ENCODE measurements at regions not wholly inside any gene's neighbourhood (a gene's known extent, or its start where the extent isn't known, plus 50 kb on each side); places are given as distances from the start of the nearest gene placed in this dataset.

GRCh38 chr9:74275872-74276508, 221.1 kb upstream of the RORB start:
- TF ChIP-seq EZH2 (IDR thresholded peaks at IDR 0.05; ENCODE audit: borderline replicate concordance, low read length) (no peak), CTCF (IDR thresholded peaks at IDR 0.05; ENCODE audit: low read length) (no peak)
- H3K4me2 ChIP-seq (ENCODE audit: low read length), result no peak overlapping the region
- H4K20me1 ChIP-seq (ENCODE audit: insufficient read depth, low read length), result no peaks in the 10 kb centered on the region
- H3K27me3 ChIP-seq (ENCODE audit: insufficient read depth, low read length), result no peaks in the 10 kb centered on the region
- no peaks in the 10 kb centered on the region for H3F3A ChIP-seq (ENCODE audit: insufficient read depth, low read length)
- no peaks in the 10 kb centered on the region for H3K9me2 ChIP-seq (ENCODE audit: low read depth, low read length)
- no peak overlapping the region for H3K4me3 ChIP-seq (ENCODE audit: low read depth, low read length, poor library complexity, severe bottlenecking)
- peak overlapping the region; percentile 69 for H3K27ac ChIP-seq (ENCODE audit: low read depth, low read length, poor library complexity, severe bottlenecking)
- H3K9ac ChIP-seq (ENCODE audit: low read length), result no peak overlapping the region
- H3K4me1 ChIP-seq (ENCODE audit: insufficient read depth, low read length, severe bottlenecking), result peaks cover 37% of the 10 kb centered on the region
- no peaks in the 10 kb centered on the region for H3K9me3 ChIP-seq (ENCODE audit: low read length)
- no peaks in the 10 kb centered on the region for H3K79me2 ChIP-seq (ENCODE audit: insufficient read depth, low read length)
- H3K36me3 ChIP-seq (ENCODE audit: insufficient read depth, low read length), result no peaks in the 10 kb centered on the region
- H2AFZ ChIP-seq (ENCODE audit: low read length), result peak overlapping the region; percentile 34; the same call in 1 of the 2 replicates

GRCh38 chr9:74277532-74277931, 219.6 kb upstream of the RORB start:
- Histone ChIP-seq H3K36me3 (ENCODE audit: insufficient read depth, low read length) (no peaks in the 10 kb centered on the region), H3K79me2 (ENCODE audit: insufficient read depth, low read length) (no peaks in the 10 kb centered on the region), H3K27me3 (ENCODE audit: insufficient read depth, low read length) (no peaks in the 10 kb centered on the region), H3K27ac (ENCODE audit: low read depth, low read length, poor library complexity, severe bottlenecking) (peak overlapping the region; percentile 69), H3K9ac (ENCODE audit: low read length) (no peak overlapping the region), H3K4me1 (ENCODE audit: insufficient read depth, low read length, severe bottlenecking) (peaks cover 49% of the 10 kb centered on the region), H4K20me1 (ENCODE audit: insufficient read depth, low read length) (no peaks in the 10 kb centered on the region), H3K9me3 (ENCODE audit: low read length) (no peaks in the 10 kb centered on the region), H3K4me3 (ENCODE audit: low read depth, low read length, poor library complexity, severe bottlenecking) (no peak overlapping the region), H3K9me2 (ENCODE audit: low read depth, low read length) (no peaks in the 10 kb centered on the region), H2AFZ (ENCODE audit: low read length) (no peak overlapping the region), H3F3A (ENCODE audit: insufficient read depth, low read length) (no peaks in the 10 kb centered on the region), H3K4me2 (ENCODE audit: low read length) (no peak overlapping the region)
- TF ChIP-seq CTCF (IDR thresholded peaks at IDR 0.05; ENCODE audit: low read length) (peak; percentile 10; the same call in 1 of the 2 replicates), EZH2 (IDR thresholded peaks at IDR 0.05; ENCODE audit: borderline replicate concordance, low read length) (no peak)

GRCh38 chr9:74281674-74282073, 215.5 kb upstream of the RORB start:
- no peak overlapping the region for H3K4me3 ChIP-seq (ENCODE audit: low read depth, low read length, poor library complexity, severe bottlenecking)
- no peaks in the 10 kb centered on the region for H4K20me1 ChIP-seq (ENCODE audit: insufficient read depth, low read length)
- 0 out of 2 replicates have a peak overlapping the region, but pooled peaks have one; percentile 70 for H2AFZ ChIP-seq (ENCODE audit: low read length)
- H3F3A ChIP-seq (ENCODE audit: insufficient read depth, low read length), result no peaks in the 10 kb centered on the region
- H3K4me1 ChIP-seq (ENCODE audit: insufficient read depth, low read length, severe bottlenecking), result peaks cover 74% of the 10 kb centered on the region
- TF ChIP-seq EZH2 (IDR thresholded peaks at IDR 0.05; ENCODE audit: borderline replicate concordance, low read length) (no peak), CTCF (IDR thresholded peaks at IDR 0.05; ENCODE audit: low read length) (peak; percentile 61)
- H3K9ac ChIP-seq (ENCODE audit: low read length), result no peak overlapping the region
- no peaks in the 10 kb centered on the region for H3K36me3 ChIP-seq (ENCODE audit: insufficient read depth, low read length)
- no peaks in the 10 kb centered on the region for H3K27me3 ChIP-seq (ENCODE audit: insufficient read depth, low read length)
- H3K4me2 ChIP-seq (ENCODE audit: low read length), result no peak overlapping the region
- H3K79me2 ChIP-seq (ENCODE audit: insufficient read depth, low read length), result no peaks in the 10 kb centered on the region
- H3K27ac ChIP-seq (ENCODE audit: low read depth, low read length, poor library complexity, severe bottlenecking), result peak overlapping the region; percentile 93
- H3K9me3 ChIP-seq (ENCODE audit: low read length), result no peaks in the 10 kb centered on the region
- H3K9me2 ChIP-seq (ENCODE audit: low read depth, low read length), result no peaks in the 10 kb centered on the region
